ENCODE measurements at regions not wholly inside any gene's neighbourhood (a gene's known extent, or its start where the extent isn't known, plus 50 kb on each side); places are given as distances from the start of the nearest gene placed in this dataset.
A peak's percentile ranks its signal among the peaks of the same experiment; 100 is the strongest.

GRCh38 chr5:33261305-33261704, 179.5 kb upstream of the TARS1 start (continued):
- TF ChIP-seq THAP12 (CRISPR knock-in tag; IDR thresholded peaks at IDR 0.05): no peak

GRCh38 chr5:33261747-33262146, 179.0 kb upstream of the TARS1 start:
- in situ Hi-C loops (cut with MboI) (no loop called here), intact Hi-C loops (cut with micrococcal nuclease) (no loop called here)
- FAIRE-seq (no peak), DNase-seq (ENCODE audit: extremely low read depth in 1 of 4, low spot score in 3 of 4) (no peak), ATAC-seq (no peak)
- H3K27ac ChIP-seq (ENCODE audit: extremely low read depth, low read depth, low read length): no peak overlapping the region
- H3K4me1 ChIP-seq (replicated peaks in 1 of 2; ENCODE audit: control insufficient read depth in 2 of 2, insufficient read depth in 2 of 2, low read length in 2 of 2): no peaks in the 10 kb centered on the region
- no peaks in the 10 kb centered on the region for H3K9me3 ChIP-seq (replicated peaks; ENCODE audit: control insufficient read depth, insufficient read depth, low read depth, low read length)
- BruUV-seq (replicated peaks): no TSS peak
- no peaks in the 10 kb centered on the region for H3K27me3 ChIP-seq (ENCODE audit: control insufficient read depth in 2 of 2, insufficient read depth in 2 of 2, low read length in 2 of 2)
- no peak overlapping the region for H3K4me3 ChIP-seq
- no peak overlapping the region for H3K9ac ChIP-seq (ENCODE audit: insufficient read depth in 1 of 2, low read depth in 2 of 2, low read length in 2 of 2)
- H3K4me2 ChIP-seq (ENCODE audit: insufficient read depth, low read length): no peak overlapping the region
- TF ChIP-seq MAFF (IDR thresholded peaks at IDR 0.05; ENCODE audit: low read length) (peak; percentile 21; the same call in 1 of the 2 replicates), ZNF785 (CRISPR knock-in tag; IDR thresholded peaks at IDR 0.05) (no peak), ZNF316 (IDR thresholded peaks at IDR 0.05) (peak; percentile 58)
- H3K36me3 ChIP-seq (ENCODE audit: control insufficient read depth, insufficient read depth, low read length): no peaks in the 10 kb centered on the region
- POLR2A ChIA-PET: no interaction called here
- 10% methylated on average over 2 of the region's 2 CpGs for WGBS (ENCODE audit: insufficient coverage, low coverage, missing lambda C conversion rate)
- H3K9me1 ChIP-seq (ENCODE audit: control insufficient read depth, insufficient read depth, low read length): no peaks in the 10 kb centered on the region
- H2AFZ ChIP-seq (ENCODE audit: low read depth, low read length): no peak overlapping the region
- no peaks in the 10 kb centered on the region for H3K79me2 ChIP-seq (ENCODE audit: control insufficient read depth, insufficient read depth, low read length)
- CTCF ChIA-PET (ENCODE audit: low intra/inter-chr PET ratio): no interaction called here
- H4K20me1 ChIP-seq (replicated peaks; ENCODE audit: control insufficient read depth, insufficient read depth, low read length): no peaks in the 10 kb centered on the region
